GM19239 (cell line): ENCODE measurements at regions not wholly inside any gene's neighbourhood (a gene's known extent, or its start where the extent isn't known, plus 50 kb on each side); places are given as distances from the start of the nearest gene placed in this dataset.
A peak's percentile ranks its signal among the peaks of the same experiment; 100 is the strongest.
"Not testable (repeated sequence)": the region's sequence is repeated elsewhere in the genome, so short reads cannot be mapped to it uniquely, and the experiment has no call there.

Source experiments
- DNase-seq: peaks from one replicate; pipeline ENCODE4 v3.0.0; 2011; ENCODE audit warnings: low spot score; ENCODE audit not compliant: insufficient read length
- FAIRE-seq: peaks from 2 replicates; lab custom pipeline; 2011; peaks lifted over from hg19 to GRCh38; lab: Jason Lieb, UNC

- DNase-seq: no peak
- FAIRE-seq: no peak
These were observed 454.4 kb upstream of the RPS6KA3 start for GRCh38 chrX:20720954-20721626.

- FAIRE-seq (peak; percentile 48), DNase-seq (no peak)
These were observed 452.1 kb upstream of the RPS6KA3 start for GRCh38 chrX:20718592-20719380.

- DNase-seq: no peak
- no peak for FAIRE-seq
These were observed 448.5 kb upstream of the RPS6KA3 start for GRCh38 chrX:20715176-20715575.

- FAIRE-seq (no peak), DNase-seq (no peak)
These were observed 446.1 kb upstream of the RPS6KA3 start for GRCh38 chrX:20712811-20713210.

GRCh38 chrX:20711366-20711765, 444.7 kb upstream of the RPS6KA3 start:
- FAIRE-seq: no peak
- DNase-seq: no peak

- DNase-seq (no peak), FAIRE-seq (no peak)
These were observed 426.4 kb upstream of the RPS6KA3 start for GRCh38 chrX:20693078-20693477.

- FAIRE-seq (no peak), DNase-seq (no peak)
These were observed 419.5 kb upstream of the RPS6KA3 start for GRCh38 chrX:20686256-20686655.

- FAIRE-seq: no peak
- DNase-seq: no peak
These were observed 418.9 kb upstream of the RPS6KA3 start for GRCh38 chrX:20685652-20686051.

GRCh38 chrX:20681683-20682082, 415.0 kb upstream of the RPS6KA3 start:
- no peak for FAIRE-seq
- no peak for DNase-seq

- FAIRE-seq (no peak), DNase-seq (no peak)
These were observed 414.3 kb upstream of the RPS6KA3 start for GRCh38 chrX:20680998-20681397.

- no peak for FAIRE-seq
These were observed 405.8 kb upstream of the RPS6KA3 start for GRCh38 chrX:20672476-20672875.

GRCh38 chrX:20671746-20672145, 405.0 kb upstream of the RPS6KA3 start:
- DNase-seq, FAIRE-seq: not testable (repeated sequence)

More at GRCh38 chrX:20672476-20672875, 405.8 kb upstream of the RPS6KA3 start:
- no peak for DNase-seq

- DNase-seq (no peak), FAIRE-seq (no peak)
These were observed 403.9 kb upstream of the RPS6KA3 start for GRCh38 chrX:20670611-20671010.

GRCh38 chrX:20668550-20668949, 401.8 kb upstream of the RPS6KA3 start:
- FAIRE-seq: no peak
- DNase-seq: no peak

- FAIRE-seq: no peak
These were observed 399.6 kb upstream of the RPS6KA3 start for GRCh38 chrX:20666331-20666730.

GRCh38 chrX:20665481-20665880, 398.8 kb upstream of the RPS6KA3 start:
- FAIRE-seq (no peak), DNase-seq (no peak)

More at GRCh38 chrX:20666331-20666730, 399.6 kb upstream of the RPS6KA3 start:
- no peak for DNase-seq

GRCh38 chrX:20664774-20665173, 398.1 kb upstream of the RPS6KA3 start:
- FAIRE-seq (no peak), DNase-seq (no peak)

- no peak for DNase-seq
- FAIRE-seq: no peak
These were observed 397.4 kb upstream of the RPS6KA3 start for GRCh38 chrX:20664131-20664530.

GRCh38 chrX:20663336-20663735, 396.6 kb upstream of the RPS6KA3 start:
- FAIRE-seq (no peak), DNase-seq (no peak)

- FAIRE-seq (peak; percentile 88), DNase-seq (no peak)
These were observed 390.0 kb upstream of the RPS6KA3 start for GRCh38 chrX:20656721-20657120.

GRCh38 chrX:20654596-20655106, 387.9 kb upstream of the RPS6KA3 start:
- DNase-seq (no peak), FAIRE-seq (no peak)
